Adrenal gland (tissue), 9 donors: ENCODE measurements at regions not wholly inside any gene's neighbourhood (a gene's known extent, or its start where the extent isn't known, plus 50 kb on each side); places are given as distances from the start of the nearest gene placed in this dataset.

ENCODE experiments used
- DNase-seq, 7 donors: peaks; one replicate each; pipeline ENCODE4 v3.0.0-alpha.2; 2019 to 2020
- H3K27ac ChIP-seq, 5 donors: fragments of 200-600 bp; sonication (generic) in 4 of 5; 1 replicate in 3 of 5; 2 replicates in 2 of 5; pipeline versions ENCODE4 v1.5.1 to v1.8.0; 2016 to 2020; ENCODE audit warnings: mild to moderate bottlenecking in 1 of 5
- H3K27me3 ChIP-seq: fragments of 200-600 bp; 2 replicates; pipeline ENCODE4 v1.8.0; 2021
- H3K36me3 ChIP-seq, 2 donors: fragments of 200-600 bp; replicated peaks in 1 of 2; 1 replicate in 1 of 2; 2 replicates in 1 of 2; pipeline versions ENCODE4 v1.5.1 to v1.8.0; 2018 to 2022
- H3K4me1 ChIP-seq, 2 donors: fragments of 200-600 bp; replicated peaks in 1 of 2; 1 replicate in 1 of 2; 2 replicates in 1 of 2; pipeline versions ENCODE4 v1.5.1 to v1.8.0; 2018 to 2021
- H3K4me3 ChIP-seq, 4 donors: fragments of 200-600 bp; sonication (generic) in 3 of 4; one replicate each; pipeline ENCODE4 v1.5.1; 2016 to 2018
- H3K9me3 ChIP-seq, 3 donors: fragments of 200-600 bp; sonication (generic) in 1 of 3; replicated peaks in 1 of 3; 1 replicate in 2 of 3; 2 replicates in 1 of 3; pipeline versions ENCODE4 v1.5.1 to v1.8.0; 2016 to 2021
- POLR2A ChIP-seq, 2 donors: fragments of 450-650 bp; IDR thresholded peaks; one replicate each; pipeline ENCODE4 v1.6.1; 2017; ENCODE audit warnings: antibody characterized with exemption in 2 of 2, mild to moderate bottlenecking in 2 of 2, moderate library complexity in 1 of 2
- WGBS, 4 donors: extraction: QIAGEN DNeasy Blood & Tissue Kit in 2 of 4; methylation state at CpG; one replicate each; pipeline versions ENCODE4 v1.1.5 to v1.1.7; 2013 to 2017; 5-methylcytosine and 5-hydroxymethylcytosine counted together
- intact Hi-C, 2 donors: fragments of 100-400 bp; cut with DNase I; formaldehyde crosslinking; loops; one replicate each; pipeline versions ENCODE4 v1.14.1 to v1.15.0; 2022 to 2023
- TF ChIP-seq, protein P1 (sequence below), 6 experiments: fragments of 450-650 bp in 4 of 6; fragments of 200-600 bp in 2 of 6; sonication (generic) in 1 of 6; IDR thresholded peaks; 1 replicate in 5 of 6; 2 replicates in 1 of 6; pipeline versions ENCODE4 v1.5.1 to v1.8.0; 2016 to 2021; ENCODE audit warnings: antibody characterized with exemption in 6 of 6, mild to moderate bottlenecking in 2 of 6, moderate library complexity in 1 of 6
- donor health status: healthy with polysubstance abuse.
- donor health status: Bipolar disorder and iron deficiency.
- donor health status: DM: yes; HTN: yes; CAD: no.
- donor health status: DM: no; HTN: no; CAD: no.
- donor health status: DM: no; HTN: no; CAD: no.

DNA sequence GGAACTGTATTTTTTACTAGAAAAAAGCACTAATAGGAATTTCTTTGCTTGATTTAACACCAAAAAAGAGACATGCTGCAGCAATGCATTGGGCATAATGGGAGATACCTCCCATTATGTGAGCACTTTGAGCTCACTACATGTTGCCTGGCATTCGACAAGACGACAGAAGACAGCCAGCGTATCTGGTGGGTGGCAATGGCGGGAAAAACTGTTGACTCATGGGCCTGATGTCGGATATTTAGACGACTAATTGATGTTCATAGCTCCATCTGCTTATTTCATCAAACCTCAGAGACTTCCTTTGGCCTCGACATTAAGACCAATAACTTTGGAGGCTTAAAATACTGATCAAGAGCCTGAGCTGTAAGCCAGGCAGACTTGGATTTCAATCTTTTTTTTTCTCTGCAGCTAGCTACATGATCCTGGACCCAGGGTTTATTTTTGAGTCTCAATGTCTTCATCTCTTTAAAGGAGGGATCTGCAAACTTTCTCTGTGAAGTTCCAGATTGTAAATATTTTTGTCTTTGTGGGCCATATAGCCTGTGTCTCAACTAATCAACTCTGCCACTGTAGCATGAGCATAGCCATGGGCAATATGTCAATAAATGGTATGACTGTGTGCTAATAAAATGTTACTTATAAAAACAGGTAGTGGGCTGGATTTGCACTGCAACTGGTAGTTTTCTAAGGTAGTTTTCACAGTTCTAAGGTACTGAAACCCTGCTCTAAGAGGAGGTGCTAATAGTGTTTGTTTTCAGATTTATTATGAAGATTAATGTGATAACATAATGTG lies 375.1 kb downstream of the METTL15 start:
- intact Hi-C loops: no loop called here
- Histone ChIP-seq H3K36me3 (no peaks in the 10 kb centered on the region), H3K27me3 (no peaks in the 10 kb centered on the region), H3K9me3 (no peaks in the 10 kb centered on the region), H3K27ac (no peak overlapping the region), H3K4me3 (no peak overlapping the region), H3K4me1 (no peaks in the 10 kb centered on the region)
- 84 to 93% (median 86%) methylated on average over 7 of the region's 7 CpGs for WGBS, 4 donors
- no peak for DNase-seq
- TF ChIP-seq, protein P1, sequence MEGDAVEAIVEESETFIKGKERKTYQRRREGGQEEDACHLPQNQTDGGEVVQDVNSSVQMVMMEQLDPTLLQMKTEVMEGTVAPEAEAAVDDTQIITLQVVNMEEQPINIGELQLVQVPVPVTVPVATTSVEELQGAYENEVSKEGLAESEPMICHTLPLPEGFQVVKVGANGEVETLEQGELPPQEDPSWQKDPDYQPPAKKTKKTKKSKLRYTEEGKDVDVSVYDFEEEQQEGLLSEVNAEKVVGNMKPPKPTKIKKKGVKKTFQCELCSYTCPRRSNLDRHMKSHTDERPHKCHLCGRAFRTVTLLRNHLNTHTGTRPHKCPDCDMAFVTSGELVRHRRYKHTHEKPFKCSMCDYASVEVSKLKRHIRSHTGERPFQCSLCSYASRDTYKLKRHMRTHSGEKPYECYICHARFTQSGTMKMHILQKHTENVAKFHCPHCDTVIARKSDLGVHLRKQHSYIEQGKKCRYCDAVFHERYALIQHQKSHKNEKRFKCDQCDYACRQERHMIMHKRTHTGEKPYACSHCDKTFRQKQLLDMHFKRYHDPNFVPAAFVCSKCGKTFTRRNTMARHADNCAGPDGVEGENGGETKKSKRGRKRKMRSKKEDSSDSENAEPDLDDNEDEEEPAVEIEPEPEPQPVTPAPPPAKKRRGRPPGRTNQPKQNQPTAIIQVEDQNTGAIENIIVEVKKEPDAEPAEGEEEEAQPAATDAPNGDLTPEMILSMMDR (IDR thresholded peaks at IDR 0.05): no peak
- no peak for TF ChIP-seq POLR2A (IDR thresholded peaks at IDR 0.05)

DNA sequence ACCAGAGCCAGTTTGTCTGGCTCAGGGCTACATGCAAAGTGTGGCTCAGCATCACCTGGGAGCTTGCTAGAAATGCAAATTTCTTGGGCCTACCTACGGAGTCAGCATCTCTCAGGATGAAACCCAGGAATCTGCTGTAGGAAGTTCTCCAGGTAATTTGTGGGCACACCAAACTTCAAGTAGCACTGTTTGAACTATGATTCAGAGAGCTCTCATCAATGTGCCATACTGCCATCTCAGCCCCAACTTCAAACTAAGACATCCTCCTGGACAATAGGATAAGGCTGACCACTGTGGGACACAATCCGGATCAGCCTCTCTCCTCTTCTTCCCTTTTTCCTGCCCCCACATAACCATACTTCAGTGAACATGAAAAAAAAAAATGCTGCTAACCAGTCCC lies 374.5 kb downstream of the METTL15 start:
- no peaks in the 10 kb centered on the region for H3K9me3 ChIP-seq
- intact Hi-C loops: no loop called here

DNA sequence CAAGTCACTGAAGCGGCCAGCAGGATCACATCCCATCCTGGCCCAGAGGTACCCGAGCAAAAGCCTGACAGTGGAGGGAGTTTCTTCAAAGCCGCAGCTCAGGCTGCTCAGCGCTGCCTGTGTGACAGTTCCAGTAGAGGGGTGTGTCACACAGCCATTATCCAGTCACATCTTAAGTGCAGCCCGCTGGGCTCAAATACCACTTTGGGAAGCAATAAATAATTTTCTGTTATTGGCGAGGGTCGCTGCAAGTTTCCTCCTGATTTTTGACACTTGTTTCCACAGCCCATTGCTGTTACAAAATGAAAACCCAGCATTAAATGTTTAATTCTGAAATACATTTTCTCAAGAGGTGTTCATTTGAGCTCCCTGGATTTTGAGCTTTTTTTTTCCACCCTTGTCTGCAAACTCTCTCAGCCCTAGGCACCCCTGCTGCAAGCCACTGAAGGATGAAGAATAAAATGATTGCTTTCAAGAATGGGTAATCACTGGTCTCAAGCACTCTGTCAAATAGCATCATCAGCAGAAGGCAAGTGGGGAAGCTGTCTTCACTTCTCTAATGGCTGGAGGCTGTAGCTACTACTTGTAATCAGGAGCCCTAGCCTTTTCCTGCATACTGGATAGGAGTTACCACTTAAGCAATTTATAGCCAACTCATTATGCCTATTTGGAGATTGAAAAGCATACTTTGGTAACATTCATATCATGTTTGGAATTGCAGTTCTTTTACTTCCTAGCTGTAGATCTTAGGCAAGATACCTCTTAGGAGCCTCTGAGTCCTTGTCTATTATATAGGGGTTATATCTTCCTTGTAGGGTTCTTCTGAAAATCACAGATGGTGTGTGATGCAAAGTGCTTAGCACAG lies 373.7 kb downstream of the METTL15 start:
- TF ChIP-seq, protein P1 (IDR thresholded peaks at IDR 0.05): no peak
- no peak for TF ChIP-seq POLR2A (IDR thresholded peaks at IDR 0.05)
- Histone ChIP-seq H3K4me3 (no peak overlapping the region), H3K27me3 (no peaks in the 10 kb centered on the region), H3K27ac (no peak overlapping the region), H3K36me3 (no peaks in the 10 kb centered on the region), H3K9me3 (no peaks in the 10 kb centered on the region), H3K4me1 (no peaks in the 10 kb centered on the region)
- WGBS, 4 donors: 83 to 93% (median 88%) methylated on average over 7 of the region's 7 CpGs
- intact Hi-C loops: no loop called here
- no peak for DNase-seq

More for the DNA sequence above, 374.5 kb downstream of the METTL15 start:
- H3K4me1 ChIP-seq: no peaks in the 10 kb centered on the region
- 92 to 93% (median 93%) methylated on average over 2 of the region's 2 CpGs for WGBS, 4 donors
- no peak overlapping the region for H3K27ac ChIP-seq
- DNase-seq: no peak
- no peak overlapping the region for H3K4me3 ChIP-seq
- no peaks in the 10 kb centered on the region for H3K27me3 ChIP-seq
- H3K36me3 ChIP-seq: no peaks in the 10 kb centered on the region
- TF ChIP-seq POLR2A (IDR thresholded peaks at IDR 0.05): no peak
- TF ChIP-seq, protein P1 (IDR thresholded peaks at IDR 0.05): no peak

DNA sequence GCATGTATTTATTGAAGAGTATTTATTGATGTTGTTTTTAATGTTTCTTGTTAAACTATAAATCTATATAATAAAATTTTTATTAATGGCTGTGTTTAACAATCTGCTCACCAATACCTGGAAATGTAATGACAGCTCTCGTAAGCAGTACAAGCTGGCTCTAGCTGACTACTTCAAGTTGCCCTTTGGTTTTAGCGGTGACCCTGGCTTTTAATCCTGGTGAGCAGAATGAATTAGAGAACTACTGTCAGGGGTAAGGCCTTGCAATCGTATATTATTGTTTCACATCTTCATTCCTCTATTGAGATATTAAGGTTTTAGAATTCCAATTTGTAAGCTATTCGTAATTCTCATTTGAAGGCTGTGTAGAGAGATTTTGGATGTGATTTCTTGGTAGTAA lies 372.2 kb downstream of the METTL15 start:
- no peak for DNase-seq
- Histone ChIP-seq H3K27me3 (no peaks in the 10 kb centered on the region), H3K9me3 (no peaks in the 10 kb centered on the region), H3K36me3 (no peaks in the 10 kb centered on the region), H3K27ac (no peak overlapping the region), H3K4me3 (no peak overlapping the region), H3K4me1 (no peaks in the 10 kb centered on the region)
- intact Hi-C loops: no loop called here
- no peak for TF ChIP-seq POLR2A (IDR thresholded peaks at IDR 0.05)
- TF ChIP-seq, protein P1 (IDR thresholded peaks at IDR 0.05): no peak
- WGBS, 4 donors: 89 to 95% (median 92%) methylated on average over 4 of the region's 4 CpGs
